ENCODE measurements at regions not wholly inside any gene's neighbourhood (a gene's known extent, or its start where the extent isn't known, plus 50 kb on each side); places are given as distances from the start of the nearest gene placed in this dataset.

DNA sequence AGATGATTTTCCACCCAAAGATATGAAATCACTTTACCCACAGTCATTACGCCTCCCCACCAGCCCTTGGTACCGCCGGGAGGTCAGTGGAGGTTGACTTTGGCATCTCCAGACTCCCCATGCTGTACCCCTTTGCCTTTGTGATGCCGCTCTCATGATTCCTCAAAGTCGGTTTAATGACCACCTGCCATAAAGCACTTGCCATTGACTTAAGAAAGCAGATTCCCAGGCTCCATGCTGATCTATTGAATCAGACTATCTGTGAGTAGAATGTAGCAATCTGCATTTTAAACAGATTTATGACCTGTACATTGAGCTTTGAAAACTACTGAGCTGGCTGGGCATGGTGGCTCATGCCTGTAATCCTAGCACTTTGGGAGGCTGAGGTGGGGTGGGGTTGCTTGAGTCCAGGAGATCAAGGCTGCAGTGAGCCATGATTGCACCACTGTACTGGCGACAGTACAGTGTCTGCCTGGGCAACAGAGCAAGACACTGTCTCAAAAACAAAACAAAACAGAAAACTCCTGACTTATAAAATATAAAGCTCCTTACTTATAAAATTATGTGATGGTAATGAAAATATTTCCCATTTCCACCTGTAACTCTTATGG is 235.2 kb downstream of the KLF5 start:
- no peak for FAIRE-seq

DNA sequence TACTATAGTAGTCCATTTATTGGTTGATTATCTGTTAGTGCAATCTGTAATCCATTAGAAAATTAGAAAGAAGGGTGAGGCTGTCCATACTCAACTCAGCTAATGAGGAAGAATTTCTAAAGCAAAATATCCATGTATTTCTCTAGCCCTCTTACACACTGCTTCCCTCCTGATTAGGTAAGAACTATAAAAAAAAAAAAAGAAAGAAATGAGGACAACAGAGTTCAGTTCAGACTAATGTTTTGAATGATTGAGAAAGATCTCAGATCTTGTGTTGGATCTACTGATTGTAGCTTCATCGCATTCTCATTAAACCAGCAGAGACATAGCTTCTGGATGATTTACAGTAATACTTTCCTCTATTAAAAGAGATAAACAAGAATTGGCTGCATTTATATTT is 233.3 kb downstream of the KLF5 start:
- FAIRE-seq (no peak), DNase-seq (ENCODE audit: low read depth) (no peak)
- Histone ChIP-seq H3K4me3 (ENCODE audit: low read depth, low read length) (no peak overlapping the region), H3K27me3 (ENCODE audit: control insufficient read depth, insufficient read depth, low read length) (no peaks in the 10 kb centered on the region), H3K36me3 (ENCODE audit: control insufficient read depth, insufficient read depth, low read length) (no peaks in the 10 kb centered on the region)
- TF ChIP-seq, protein P1, sequence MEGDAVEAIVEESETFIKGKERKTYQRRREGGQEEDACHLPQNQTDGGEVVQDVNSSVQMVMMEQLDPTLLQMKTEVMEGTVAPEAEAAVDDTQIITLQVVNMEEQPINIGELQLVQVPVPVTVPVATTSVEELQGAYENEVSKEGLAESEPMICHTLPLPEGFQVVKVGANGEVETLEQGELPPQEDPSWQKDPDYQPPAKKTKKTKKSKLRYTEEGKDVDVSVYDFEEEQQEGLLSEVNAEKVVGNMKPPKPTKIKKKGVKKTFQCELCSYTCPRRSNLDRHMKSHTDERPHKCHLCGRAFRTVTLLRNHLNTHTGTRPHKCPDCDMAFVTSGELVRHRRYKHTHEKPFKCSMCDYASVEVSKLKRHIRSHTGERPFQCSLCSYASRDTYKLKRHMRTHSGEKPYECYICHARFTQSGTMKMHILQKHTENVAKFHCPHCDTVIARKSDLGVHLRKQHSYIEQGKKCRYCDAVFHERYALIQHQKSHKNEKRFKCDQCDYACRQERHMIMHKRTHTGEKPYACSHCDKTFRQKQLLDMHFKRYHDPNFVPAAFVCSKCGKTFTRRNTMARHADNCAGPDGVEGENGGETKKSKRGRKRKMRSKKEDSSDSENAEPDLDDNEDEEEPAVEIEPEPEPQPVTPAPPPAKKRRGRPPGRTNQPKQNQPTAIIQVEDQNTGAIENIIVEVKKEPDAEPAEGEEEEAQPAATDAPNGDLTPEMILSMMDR (IDR thresholded peaks at IDR 0.05; ENCODE audit: insufficient read depth, low read length, severe bottlenecking) = no peak

More for the DNA sequence above, 235.2 kb downstream of the KLF5 start:
- no peaks in the 10 kb centered on the region for H3K36me3 ChIP-seq (ENCODE audit: control insufficient read depth, insufficient read depth, low read length)
- H3K4me3 ChIP-seq (ENCODE audit: low read depth, low read length) = no peak overlapping the region
- DNase-seq (ENCODE audit: low read depth) = no peak
- no peaks in the 10 kb centered on the region for H3K27me3 ChIP-seq (ENCODE audit: control insufficient read depth, insufficient read depth, low read length)
- TF ChIP-seq, protein P1 (IDR thresholded peaks at IDR 0.05; ENCODE audit: insufficient read depth, low read length, severe bottlenecking) = no peak

DNA sequence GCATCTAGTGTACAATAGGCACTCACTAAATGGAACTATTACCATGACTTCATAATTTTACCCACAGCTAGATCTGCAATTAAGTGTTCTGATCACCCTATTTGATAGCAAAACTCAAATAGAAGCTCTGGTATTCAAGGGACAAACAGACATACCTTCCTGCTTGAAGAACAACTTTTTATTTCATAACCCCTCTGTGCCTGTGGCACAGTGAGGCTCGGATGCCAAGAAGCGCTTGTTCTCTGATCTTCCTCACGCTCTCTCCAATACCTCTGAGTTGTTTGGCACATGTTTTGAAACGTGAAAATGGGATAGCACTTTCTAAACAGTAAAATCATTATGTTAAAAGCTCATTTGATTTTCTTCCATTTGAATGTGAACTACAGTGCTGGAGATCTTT is 232.0 kb downstream of the KLF5 start:
- DNase-seq (ENCODE audit: low read depth) (no peak), FAIRE-seq (peak; percentile 13)
- TF ChIP-seq, protein P1 (IDR thresholded peaks at IDR 0.05; ENCODE audit: insufficient read depth, low read length, severe bottlenecking) = no peak
- Histone ChIP-seq H3K4me3 (ENCODE audit: low read depth, low read length) (no peak overlapping the region), H3K27me3 (ENCODE audit: control insufficient read depth, insufficient read depth, low read length) (no peaks in the 10 kb centered on the region), H3K36me3 (ENCODE audit: control insufficient read depth, insufficient read depth, low read length) (no peaks in the 10 kb centered on the region)

DNA sequence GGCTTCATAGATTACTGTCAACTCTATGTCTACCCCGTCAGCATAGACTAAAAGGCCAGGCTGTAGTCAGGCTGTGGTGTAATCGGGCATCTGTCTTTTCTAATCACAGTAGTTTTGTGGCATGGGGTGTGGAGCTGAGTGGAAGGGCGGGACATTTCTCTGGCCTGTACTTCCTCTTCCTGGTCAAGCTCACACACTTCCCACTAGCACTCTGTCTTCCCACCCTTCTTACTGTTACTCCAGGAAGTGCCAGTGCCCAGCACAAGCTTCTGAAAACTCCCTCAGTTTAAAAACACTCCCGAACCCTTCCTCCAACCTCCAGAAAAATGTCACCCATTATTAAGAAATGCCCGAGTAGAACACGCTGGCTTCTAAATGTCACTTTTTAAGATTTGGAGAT is 229.8 kb downstream of the KLF5 start:
- no peak for DNase-seq (ENCODE audit: low read depth)
- Histone ChIP-seq H3K36me3 (ENCODE audit: control insufficient read depth, insufficient read depth, low read length) (no peaks in the 10 kb centered on the region), H3K4me3 (ENCODE audit: low read depth, low read length) (no peak overlapping the region), H3K27me3 (ENCODE audit: control insufficient read depth, insufficient read depth, low read length) (no peaks in the 10 kb centered on the region)
- TF ChIP-seq, protein P1 (IDR thresholded peaks at IDR 0.05; ENCODE audit: insufficient read depth, low read length, severe bottlenecking) = no peak
- no peak for FAIRE-seq

DNA sequence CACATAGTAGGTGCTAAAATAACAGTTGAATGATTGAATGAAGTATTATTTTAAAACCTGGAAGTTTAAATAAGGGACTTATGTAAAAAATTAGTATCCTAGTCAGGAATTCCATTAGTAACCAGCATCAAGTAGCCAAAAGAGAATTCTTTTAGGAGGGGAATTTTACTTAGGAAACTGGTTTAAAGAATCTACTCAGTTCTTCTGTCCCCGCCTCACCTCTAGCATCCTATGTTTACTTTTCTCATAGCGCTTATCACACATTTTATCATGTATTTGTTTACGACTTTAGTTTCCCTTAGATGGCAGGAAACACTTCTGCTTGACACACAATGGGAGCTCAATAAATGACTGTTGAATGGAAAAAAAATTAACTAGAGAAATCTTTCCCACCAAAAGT is 229.0 kb downstream of the KLF5 start:
- DNase-seq (ENCODE audit: low read depth) (peak; percentile 20), FAIRE-seq (no peak)
- Histone ChIP-seq H3K27me3 (ENCODE audit: control insufficient read depth, insufficient read depth, low read length) (no peaks in the 10 kb centered on the region), H3K36me3 (ENCODE audit: control insufficient read depth, insufficient read depth, low read length) (no peaks in the 10 kb centered on the region), H3K4me3 (ENCODE audit: low read depth, low read length) (no peak overlapping the region)
- TF ChIP-seq, protein P1 (IDR thresholded peaks at IDR 0.05; ENCODE audit: insufficient read depth, low read length, severe bottlenecking) = no peak
